Skeletal muscle tissue (tissue), 3 donors: ENCODE measurements at regions not wholly inside any gene's neighbourhood (a gene's known extent, or its start where the extent isn't known, plus 50 kb on each side); places are given as distances from the start of the nearest gene placed in this dataset.

Source experiments
- H3K27ac ChIP-seq: one replicate; pipeline ENCODE4 v1.7.0; 2013; ENCODE audit warnings: mild to moderate bottlenecking, low read depth, low read length, inconsistent platforms
- H3K27me3 ChIP-seq, 3 donors: one replicate each; pipeline ENCODE4 v1.7.0; 2013; ENCODE audit warnings: low read length in 3 of 3; ENCODE audit not compliant: control insufficient read depth in 3 of 3, insufficient read depth in 3 of 3
- H3K36me3 ChIP-seq, 3 donors: one replicate each; pipeline ENCODE4 v1.7.0; 2013; ENCODE audit warnings: low read length in 3 of 3; ENCODE audit not compliant: control insufficient read depth in 3 of 3, insufficient read depth in 3 of 3
- H3K4me1 ChIP-seq, 3 donors: one replicate each; pipeline ENCODE4 v1.7.0; 2013; ENCODE audit warnings: low read length in 3 of 3, mild to moderate bottlenecking in 3 of 3; ENCODE audit not compliant: control insufficient read depth in 3 of 3, insufficient read depth in 3 of 3
- H3K4me3 ChIP-seq, 3 donors: one replicate each; pipeline ENCODE4 v1.7.0; 2013; ENCODE audit warnings: low read length in 3 of 3
- H3K9ac ChIP-seq, 3 donors: one replicate each; pipeline ENCODE4 v1.7.0; 2013; ENCODE audit warnings: low read length in 3 of 3, mild to moderate bottlenecking in 3 of 3, moderate library complexity in 2 of 3, low read depth in 1 of 3
- H3K9me3 ChIP-seq, 3 donors: one replicate each; pipeline ENCODE4 v1.7.0; 2013; ENCODE audit warnings: low read length in 3 of 3; ENCODE audit not compliant: control insufficient read depth in 3 of 3
- donor health status: Osteomylitis.

DNA sequence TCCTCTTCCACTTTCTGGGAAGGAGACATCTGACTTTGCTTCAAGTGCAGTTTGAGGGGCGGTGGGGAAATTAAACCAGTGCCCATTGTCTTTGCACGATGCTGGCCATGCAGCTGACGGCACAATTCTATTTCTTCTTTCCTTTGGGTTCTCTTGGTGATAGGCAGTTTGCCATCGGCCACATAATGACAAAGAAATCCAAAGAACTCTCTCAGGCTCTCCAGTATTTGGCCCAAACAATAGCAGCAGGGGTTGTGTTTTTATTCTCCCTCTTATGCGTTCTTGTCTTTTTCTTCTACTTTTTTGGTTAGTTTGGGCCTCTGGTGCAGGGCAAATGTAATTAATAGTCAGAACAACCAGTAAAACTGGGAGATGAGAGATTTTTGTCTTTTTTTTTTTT, 147.0 kb downstream of the EMX2 start:
- Histone ChIP-seq H3K27ac (no peak overlapping the region), H3K4me1 (peaks cover 0 to 5% (median 0%) of the 10 kb centered on the region in 3 donors), H3K9ac (no peak overlapping the region), H3K36me3 (no peaks in the 10 kb centered on the region), H3K4me3 (no peak overlapping the region), H3K9me3 (no peaks in the 10 kb centered on the region), H3K27me3 (peaks cover 3 to 20% (median 3%) of the 10 kb centered on the region in 3 donors)

DNA sequence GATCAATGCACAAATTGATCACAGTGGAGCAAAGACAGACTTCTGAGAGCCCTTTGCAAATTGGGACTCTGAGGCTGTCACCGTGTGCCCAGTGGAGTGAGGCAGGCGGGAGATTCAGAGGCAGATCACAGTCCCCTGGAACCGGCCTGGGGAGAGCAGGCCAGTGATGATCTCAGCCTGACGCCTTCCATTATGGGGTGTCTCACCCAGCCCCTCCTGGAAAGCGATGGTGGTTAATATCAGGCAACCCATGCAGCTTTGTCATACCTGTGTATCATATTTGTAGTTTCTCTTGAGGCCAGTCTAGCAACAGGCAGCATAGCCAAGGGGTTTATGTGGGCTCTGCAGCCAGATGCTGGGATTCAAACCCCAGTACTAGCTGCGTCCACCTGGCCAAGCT, 147.8 kb downstream of the EMX2 start:
- Histone ChIP-seq H3K27ac (no peak overlapping the region), H3K4me3 (no peak overlapping the region), H3K9ac (no peak overlapping the region), H3K36me3 (no peaks in the 10 kb centered on the region), H3K4me1 (no peaks in the 10 kb centered on the region), H3K9me3 (no peaks in the 10 kb centered on the region), H3K27me3 (peaks cover 3 to 13% (median 3%) of the 10 kb centered on the region in 3 donors)

GRCh38 chr10:117694190-117694589, 151.6 kb downstream of the EMX2 start:
- H3K4me3 ChIP-seq: no peak overlapping the region
- no peak overlapping the region for H3K27ac ChIP-seq
- peaks cover 0 to 3% (median 3%) of the 10 kb centered on the region in 3 donors for H3K27me3 ChIP-seq
- H3K4me1 ChIP-seq: no peaks in the 10 kb centered on the region
- no peaks in the 10 kb centered on the region for H3K36me3 ChIP-seq
- no peaks in the 10 kb centered on the region for H3K9me3 ChIP-seq
- no peak overlapping the region for H3K9ac ChIP-seq

GRCh38 chr10:117697402-117697801, 154.9 kb downstream of the EMX2 start:
- no peak overlapping the region for H3K27ac ChIP-seq
- H3K4me1 ChIP-seq: no peaks in the 10 kb centered on the region
- no peak overlapping the region for H3K9ac ChIP-seq
- peaks cover 0 to 3% (median 2%) of the 10 kb centered on the region in 3 donors for H3K27me3 ChIP-seq
- H3K4me3 ChIP-seq: no peak overlapping the region
- H3K9me3 ChIP-seq: peaks cover 0 to 2% (median 0%) of the 10 kb centered on the region in 3 donors
- no peaks in the 10 kb centered on the region for H3K36me3 ChIP-seq

DNA sequence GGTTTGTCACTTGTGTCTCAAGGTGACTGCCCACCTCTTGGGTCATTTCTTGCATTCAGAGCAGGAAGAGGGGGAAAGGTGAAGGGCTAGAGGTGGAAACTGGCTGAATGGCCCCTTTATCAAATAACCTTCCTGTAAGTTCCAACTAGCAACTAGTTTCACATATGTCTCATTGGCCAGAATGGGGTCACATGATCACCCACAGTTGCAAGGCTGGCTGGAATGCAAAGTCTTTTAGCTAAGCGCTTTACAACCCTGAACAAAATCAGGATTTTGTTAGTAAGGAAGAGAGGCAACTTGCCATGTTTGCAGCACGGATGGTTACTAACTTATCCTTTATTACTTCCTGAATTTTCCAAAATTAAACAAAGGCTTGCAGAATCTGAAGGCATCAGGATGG, 156.3 kb downstream of the EMX2 start:
- Histone ChIP-seq H3K4me1 (no peaks in the 10 kb centered on the region), H3K27ac (no peak overlapping the region), H3K27me3 (peaks cover 0 to 3% (median 2%) of the 10 kb centered on the region in 3 donors), H3K4me3 (no peak overlapping the region), H3K36me3 (no peaks in the 10 kb centered on the region), H3K9ac (no peak overlapping the region), H3K9me3 (peaks cover 0 to 2% (median 0%) of the 10 kb centered on the region in 3 donors)

DNA sequence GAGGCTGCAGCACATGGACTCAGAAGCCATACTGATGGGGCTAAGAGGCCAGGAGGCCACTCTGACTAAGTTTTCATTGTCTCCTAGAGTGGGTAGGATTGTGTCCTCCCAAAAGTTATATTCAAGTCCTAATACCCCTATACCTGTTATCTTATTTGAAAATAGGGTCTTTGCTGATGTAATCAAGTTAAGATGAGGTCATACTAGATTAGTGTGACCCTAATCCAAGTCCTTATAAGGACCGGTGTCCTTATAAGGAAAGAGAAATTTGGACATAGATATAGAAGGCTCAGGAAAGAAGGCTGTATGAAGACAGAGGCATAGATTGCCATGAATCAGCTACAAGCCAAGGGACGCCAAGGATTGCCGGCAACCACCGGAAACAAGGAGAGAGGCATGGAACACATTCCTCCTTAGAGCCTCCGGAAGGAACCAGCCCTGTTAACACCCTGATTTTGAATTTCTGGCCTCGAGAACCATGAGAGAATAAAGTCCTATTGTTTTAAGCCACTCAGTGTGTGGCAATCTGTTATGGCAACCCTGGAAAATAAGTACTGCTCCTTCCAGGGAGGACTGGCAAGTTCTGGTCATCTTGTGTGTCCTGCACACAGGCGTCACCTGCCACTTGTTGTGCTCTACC, 157.0 kb downstream of the EMX2 start:
- Histone ChIP-seq H3K27me3 (peaks cover 0 to 2% (median 0%) of the 10 kb centered on the region in 3 donors), H3K4me1 (no peaks in the 10 kb centered on the region), H3K9ac (no peak overlapping the region), H3K27ac (no peak overlapping the region), H3K4me3 (no peak overlapping the region), H3K9me3 (peaks cover 0 to 2% (median 0%) of the 10 kb centered on the region in 3 donors), H3K36me3 (no peaks in the 10 kb centered on the region)

DNA sequence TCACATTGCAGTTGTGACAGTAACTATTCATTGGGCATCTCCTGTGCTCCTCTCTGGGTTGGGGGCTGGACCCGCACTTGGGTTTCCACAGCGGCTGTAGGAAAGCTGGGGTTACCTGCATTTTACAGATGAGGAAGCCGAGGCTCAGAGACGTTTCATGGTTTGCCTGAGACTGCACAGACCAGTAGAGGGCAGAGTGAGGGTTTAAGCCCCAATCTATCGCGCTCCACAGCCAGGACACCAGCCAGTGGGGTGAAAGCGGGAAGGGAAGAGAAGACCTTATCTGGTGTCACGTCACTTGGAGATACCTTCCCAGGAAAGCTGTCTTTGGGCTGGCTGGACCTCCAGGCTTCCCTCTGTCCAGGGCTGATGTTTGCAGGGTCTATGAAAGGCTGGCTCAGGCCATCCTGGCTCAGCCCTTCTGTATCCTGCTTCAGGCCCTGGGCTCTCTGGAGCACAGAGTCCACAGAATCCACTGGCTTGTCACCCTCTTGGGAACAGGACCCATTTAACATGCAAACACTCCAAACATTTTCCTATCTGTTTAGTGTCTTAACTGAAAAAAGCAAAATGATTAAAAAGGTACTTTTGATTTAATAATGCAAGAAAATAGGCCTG, 167.7 kb downstream of the EMX2 start:
- peaks cover 0 to 4% (median 0%) of the 10 kb centered on the region in 3 donors for H3K9me3 ChIP-seq
- no peak overlapping the region for H3K9ac ChIP-seq
- H3K4me1 ChIP-seq: no peaks in the 10 kb centered on the region
- H3K27me3 ChIP-seq: peaks cover 0 to 3% (median 0%) of the 10 kb centered on the region in 3 donors
- no peaks in the 10 kb centered on the region for H3K36me3 ChIP-seq
- no peak overlapping the region for H3K4me3 ChIP-seq
- no peak overlapping the region for H3K27ac ChIP-seq

GRCh38 chr10:117716889-117717288, 174.3 kb downstream of the EMX2 start:
- Histone ChIP-seq H3K27me3 (no peaks in the 10 kb centered on the region), H3K27ac (no peak overlapping the region), H3K4me1 (peaks cover 0 to 6% (median 0%) of the 10 kb centered on the region in 3 donors), H3K9me3 (peaks cover 0 to 2% (median 0%) of the 10 kb centered on the region in 3 donors), H3K36me3 (no peaks in the 10 kb centered on the region), H3K9ac (no peak overlapping the region), H3K4me3 (no peak overlapping the region)

GRCh38 chr10:117718986-117719920, 176.7 kb downstream of the EMX2 start:
- Histone ChIP-seq H3K27ac (no peak overlapping the region), H3K36me3 (no peaks in the 10 kb centered on the region), H3K9ac (no peak overlapping the region), H3K4me1 (peaks cover 0 to 6% (median 0%) of the 10 kb centered on the region in 3 donors), H3K9me3 (peaks cover 0 to 2% (median 0%) of the 10 kb centered on the region in 3 donors), H3K4me3 (no peak overlapping the region), H3K27me3 (no peaks in the 10 kb centered on the region)
